ENCODE measurements at regions not wholly inside any gene's neighbourhood (a gene's known extent, or its start where the extent isn't known, plus 50 kb on each side); places are given as distances from the start of the nearest gene placed in this dataset.
"Not testable (repeated sequence)": the region's sequence is repeated elsewhere in the genome, so short reads cannot be mapped to it uniquely, and the experiment has no call there.

GRCh38 chr14:106390947-106391346, 864.6 kb downstream of the TMEM121 start:
- no peak for DNase-seq (ENCODE audit: low spot score)
- no peak overlapping the region for H3K27ac ChIP-seq
- ChIA-PET CTCF (no interaction called here), POLR2A (ENCODE audit: low non-redundant PET) (no interaction called here)
- no peak for TF ChIP-seq CTCF (conservative IDR thresholded peaks at IDR 0.05; ENCODE audit: low read depth)

- POLR2A ChIA-PET (ENCODE audit: low non-redundant PET), result no interaction called here
- CTCF ChIA-PET, result no interaction called here
- no peak overlapping the region for H3K27ac ChIP-seq
- DNase-seq (ENCODE audit: low spot score), result no peak
- TF ChIP-seq CTCF (conservative IDR thresholded peaks at IDR 0.05; ENCODE audit: low read depth), result no peak
These were observed 867.4 kb downstream of the TMEM121 start for GRCh38 chr14:106393742-106394141.

- DNase-seq (ENCODE audit: low spot score), result no peak
- ChIA-PET CTCF (interaction anchor here (0.6 kb wide), 1 partner anchor 134 kb away, joined by 3 read pairs; no protein-coding TSS in a partner anchor), POLR2A (ENCODE audit: low non-redundant PET) (no interaction called here)
- H3K27ac ChIP-seq, result no peak overlapping the region
- no peak for TF ChIP-seq CTCF (conservative IDR thresholded peaks at IDR 0.05; ENCODE audit: low read depth)
These were observed 869.2 kb downstream of the TMEM121 start for GRCh38 chr14:106395456-106396050.

GRCh38 chr14:106396999-106397398, 870.6 kb downstream of the TMEM121 start:
- CTCF ChIA-PET, result no interaction called here

GRCh38 chr14:106398931-106399331, 872.5 kb downstream of the TMEM121 start:
- CTCF ChIA-PET; DNase-seq (ENCODE audit: low spot score); POLR2A ChIA-PET (ENCODE audit: low non-redundant PET); H3K27ac ChIP-seq: not testable (repeated sequence)

More at GRCh38 chr14:106396999-106397398, 870.6 kb downstream of the TMEM121 start:
- H3K27ac ChIP-seq, result no peak overlapping the region
- TF ChIP-seq CTCF (conservative IDR thresholded peaks at IDR 0.05; ENCODE audit: low read depth), result no peak
- POLR2A ChIA-PET (ENCODE audit: low non-redundant PET), result no interaction called here
- no peak for DNase-seq (ENCODE audit: low spot score)

- POLR2A ChIA-PET (ENCODE audit: low non-redundant PET); H3K27ac ChIP-seq; DNase-seq (ENCODE audit: low spot score); CTCF ChIA-PET: not testable (repeated sequence)
These were observed 874.9 kb downstream of the TMEM121 start for GRCh38 chr14:106401316-106401715.

GRCh38 chr14:106410229-106410628, 883.8 kb downstream of the TMEM121 start:
- CTCF ChIA-PET, result interaction anchor here (0.5 to 0.8 kb wide), 2 partner anchors 11 to 1470 kb away, joined by 3 read pairs; no protein-coding TSS in a partner anchor
- DNase-seq (ENCODE audit: low spot score); POLR2A ChIA-PET (ENCODE audit: low non-redundant PET); H3K27ac ChIP-seq: not testable (repeated sequence)

- DNase-seq (ENCODE audit: low spot score), result no peak
- CTCF ChIA-PET, result interaction anchor here (0.6 kb wide), 1 partner anchor 278 kb away, joined by 3 read pairs; no protein-coding TSS in a partner anchor
- POLR2A ChIA-PET (ENCODE audit: low non-redundant PET), result no interaction called here
- no peak overlapping the region for H3K27ac ChIP-seq
- no peak for TF ChIP-seq CTCF (conservative IDR thresholded peaks at IDR 0.05; ENCODE audit: low read depth)
These were observed 888.1 kb downstream of the TMEM121 start for GRCh38 chr14:106414464-106414863.
